ENCODE measurements at regions not wholly inside any gene's neighbourhood (a gene's known extent, or its start where the extent isn't known, plus 50 kb on each side); places are given as distances from the start of the nearest gene placed in this dataset.
A peak's percentile ranks its signal among the peaks of the same experiment; 100 is the strongest.

GRCh38 chr2:29974086-29974485 lies 52.7 kb upstream of the ALK start:
- no peak for DNase-seq (ENCODE audit: low read depth)

DNA sequence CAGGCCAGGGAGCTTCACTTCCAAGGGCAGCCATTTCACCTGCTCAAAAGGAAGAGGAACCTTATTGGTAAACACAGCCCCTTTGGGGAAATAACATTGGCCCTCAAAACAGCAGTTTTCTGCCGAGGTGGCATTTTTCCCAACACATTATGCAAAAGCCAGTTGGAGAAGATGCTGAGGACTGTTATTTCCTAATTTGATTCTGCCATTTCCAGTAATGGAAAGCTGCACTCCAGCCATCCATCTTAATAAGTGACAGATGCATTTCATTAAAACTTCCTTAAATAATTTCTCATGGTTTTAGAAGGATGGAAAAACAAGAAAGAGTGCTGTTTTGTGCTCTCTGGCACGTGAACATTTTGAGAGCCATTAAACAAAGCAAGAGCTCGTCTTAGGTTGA lies 55.9 kb upstream of the ALK start:
- DNase-seq (ENCODE audit: low read depth) = no peak

DNA sequence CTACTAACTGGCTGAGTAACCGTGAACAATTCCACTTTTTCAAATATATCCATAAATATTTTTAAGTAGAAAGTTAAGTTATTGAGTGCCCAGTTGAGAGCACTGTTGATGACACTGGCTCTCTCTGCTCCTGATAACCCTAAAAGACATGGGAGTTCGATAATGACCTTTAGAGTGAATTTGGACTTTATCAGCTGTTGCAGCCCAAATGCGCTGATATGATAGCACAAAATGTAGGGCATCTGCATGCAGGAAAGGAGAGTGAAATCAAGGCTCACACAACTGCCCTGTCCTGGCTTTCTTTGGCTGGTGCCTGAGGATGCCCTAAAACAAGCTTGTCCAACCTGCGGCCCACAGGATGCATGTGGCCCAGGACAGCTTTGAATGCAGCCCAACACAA lies 60.0 kb upstream of the ALK start:
- no peak for DNase-seq (ENCODE audit: low read depth)

DNA sequence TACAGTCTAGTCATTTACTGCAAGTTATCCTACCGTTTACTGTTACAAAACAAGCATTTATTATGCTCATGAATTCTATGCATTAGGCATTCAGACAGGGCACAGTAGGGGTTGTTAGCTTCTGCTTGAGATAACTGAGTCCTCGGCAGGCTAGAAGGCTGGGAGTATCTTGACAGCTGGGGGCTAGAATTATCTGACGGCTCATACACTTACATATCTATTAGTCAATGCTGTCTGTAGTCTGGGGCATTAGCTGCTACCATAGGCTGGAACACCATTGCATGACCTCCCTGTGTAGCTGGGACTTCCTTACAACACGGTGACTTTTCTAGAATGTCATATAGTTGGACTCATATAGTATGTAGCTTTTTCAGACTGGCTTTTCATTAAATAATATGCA lies 61.9 kb upstream of the ALK start:
- no peak for DNase-seq (ENCODE audit: low read depth)

- DNase-seq (ENCODE audit: low read depth) = no peak
These were observed 65.8 kb upstream of the ALK start for GRCh38 chr2:29987146-29987545.

DNA sequence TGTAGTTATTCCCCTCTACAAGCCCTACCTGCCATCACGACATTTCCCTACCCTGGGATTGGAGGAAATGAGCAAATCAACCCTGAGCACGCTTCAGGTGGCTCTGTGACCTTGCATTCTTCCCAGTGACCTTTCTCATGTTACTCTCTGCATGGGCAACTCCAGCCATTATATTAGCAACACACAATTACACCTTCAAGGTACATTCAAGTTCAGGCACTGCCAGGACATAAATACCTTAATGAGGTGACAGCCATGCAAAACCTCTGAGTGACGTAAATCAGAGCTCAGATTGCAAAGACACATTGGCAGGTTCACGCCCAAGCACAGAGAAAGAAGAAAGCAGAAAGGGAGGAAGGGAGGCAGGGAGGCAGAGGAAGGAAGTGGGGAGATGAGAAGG lies 68.7 kb upstream of the ALK start:
- no peak for DNase-seq (ENCODE audit: low read depth)

- DNase-seq (ENCODE audit: low read depth) = no peak
These were observed 69.7 kb upstream of the ALK start for GRCh38 chr2:29991086-29991485.

DNA sequence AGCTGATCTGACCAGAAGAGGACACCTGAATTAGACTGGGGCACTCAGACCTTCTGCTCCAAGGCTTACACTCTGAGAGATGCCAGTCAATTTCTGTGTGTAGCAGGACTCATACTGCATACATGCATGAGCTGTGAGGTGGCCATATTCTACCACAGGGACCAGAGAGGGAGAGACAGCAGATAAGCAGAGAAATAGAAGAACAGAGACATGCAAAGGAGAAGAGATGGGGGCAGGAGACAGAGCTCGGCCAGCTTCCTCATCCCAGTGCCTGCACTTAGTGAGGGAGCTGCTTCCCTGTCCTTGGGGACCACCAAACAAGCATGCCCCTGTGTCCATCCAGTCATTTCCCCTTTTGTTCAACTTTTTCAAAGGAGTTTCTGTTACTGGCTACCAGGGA lies 73.9 kb upstream of the ALK start:
- DNase-seq (ENCODE audit: low read depth) = no peak

DNA sequence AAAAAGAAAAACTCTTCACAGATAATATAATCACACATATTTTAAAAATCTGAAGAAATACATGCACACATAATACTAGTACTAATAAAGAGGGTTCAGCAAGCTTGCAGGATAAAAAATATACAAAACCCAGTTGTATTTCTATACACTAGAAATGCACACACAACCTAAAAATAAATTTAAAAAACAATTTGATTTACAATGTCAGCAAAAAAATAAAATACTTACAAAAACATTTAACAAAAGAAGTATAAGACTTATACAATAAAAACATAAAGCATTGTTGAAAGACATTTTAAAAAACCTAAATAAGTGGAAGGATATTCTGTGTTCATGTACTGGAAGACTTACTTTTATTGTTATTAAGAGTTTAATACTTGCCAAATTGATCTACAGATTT lies 81.7 kb upstream of the ALK start:
- no peak for DNase-seq (ENCODE audit: low read depth)

GRCh38 chr2:30022444-30023071 lies 101.2 kb upstream of the ALK start:
- DNase-seq (ENCODE audit: low read depth) = no peak

GRCh38 chr2:30024281-30024680 lies 102.9 kb upstream of the ALK start:
- DNase-seq (ENCODE audit: low read depth) = no peak

DNA sequence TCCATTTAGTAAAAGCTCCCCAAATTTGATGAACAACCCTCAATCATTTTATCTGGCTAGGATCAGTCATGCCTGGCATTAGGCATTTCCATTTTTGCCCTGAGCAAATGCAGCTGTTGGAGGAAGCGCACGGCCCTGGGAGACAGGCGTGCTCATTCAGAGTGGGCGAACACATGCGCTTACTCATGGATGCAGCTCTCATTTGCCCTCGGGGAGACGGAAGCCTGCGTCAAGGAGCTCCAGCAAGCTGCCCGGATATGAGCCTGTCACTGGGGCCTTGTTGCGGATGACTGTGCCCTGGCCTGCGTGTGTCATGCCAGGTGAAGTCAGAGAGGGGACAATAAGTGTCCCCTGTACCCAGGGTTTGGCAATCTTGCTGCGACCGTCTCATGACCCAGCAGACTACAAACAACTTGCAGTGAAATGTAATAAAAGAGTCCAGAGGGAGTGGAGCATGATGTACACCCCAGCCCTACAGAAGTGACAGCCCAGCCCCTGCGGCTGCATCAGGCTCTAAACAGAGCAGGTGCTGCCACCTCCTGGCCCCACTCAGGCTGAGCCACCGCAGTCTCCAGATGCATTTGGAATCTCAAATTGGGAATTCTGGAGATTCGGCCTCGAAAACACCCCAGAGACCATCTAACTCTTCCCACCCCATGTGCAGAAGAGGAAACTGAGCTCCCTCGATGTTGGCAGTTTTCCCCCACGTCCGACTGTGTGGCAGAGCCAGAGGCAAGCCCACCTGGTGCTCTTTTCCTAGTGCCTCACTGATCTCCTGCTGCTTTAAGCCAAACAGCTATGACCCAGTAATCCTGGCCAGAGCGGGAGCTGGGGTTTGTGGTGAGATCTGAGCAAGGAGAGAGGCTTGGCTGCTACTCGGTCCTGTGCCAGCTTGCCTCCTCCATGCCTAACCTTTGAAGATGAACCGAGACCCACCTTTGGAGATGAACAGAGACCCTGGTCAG lies 105.0 kb upstream of the ALK start:
- peak; percentile 95 for DNase-seq (ENCODE audit: low read depth)

DNA sequence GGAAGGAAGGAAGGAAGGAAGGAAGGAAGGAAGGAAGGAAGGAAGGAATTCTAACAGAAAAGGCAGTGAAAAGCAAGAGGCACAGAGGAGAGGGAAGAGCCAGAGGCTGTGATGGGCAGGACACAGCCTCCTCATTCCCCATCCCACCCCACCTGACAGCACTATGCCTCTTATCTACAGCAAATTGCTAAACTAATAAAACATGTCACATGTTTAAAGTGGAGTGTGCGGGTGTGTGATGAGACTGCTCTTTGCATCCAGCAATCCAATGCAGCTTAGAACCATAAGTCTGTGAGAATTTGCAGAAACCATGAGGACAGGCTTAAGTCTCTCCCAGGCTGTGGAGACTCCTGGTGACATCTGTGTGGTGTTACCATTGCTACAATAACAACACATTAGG lies 108.4 kb upstream of the ALK start:
- DNase-seq (ENCODE audit: low read depth) = no peak

DNA sequence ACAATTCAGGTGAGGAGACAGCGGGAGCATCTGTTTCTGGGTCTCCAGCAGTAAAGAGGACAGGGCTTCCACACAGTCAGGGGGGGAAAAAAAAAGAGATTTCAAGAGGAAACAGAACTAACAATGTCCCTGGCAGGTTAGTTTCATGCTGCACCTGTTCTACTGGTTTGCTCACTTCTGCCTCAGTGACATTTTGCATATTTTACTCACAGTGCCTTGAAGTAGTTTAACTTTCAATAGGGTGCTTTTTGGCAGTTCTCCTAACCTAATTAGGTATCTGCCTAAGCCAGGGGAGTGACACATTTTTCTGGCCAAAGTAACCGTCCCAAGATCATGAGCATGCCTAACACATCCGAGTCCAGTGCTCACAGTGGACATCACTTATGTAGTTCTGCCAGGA lies 109.0 kb upstream of the ALK start:
- no peak for DNase-seq (ENCODE audit: low read depth)

GRCh38 chr2:30031184-30031583 lies 109.8 kb upstream of the ALK start:
- DNase-seq (ENCODE audit: low read depth) = no peak

- peak; percentile 28 for DNase-seq (ENCODE audit: low read depth)
These were observed 112.6 kb upstream of the YPEL5 start for GRCh38 chr2:30034052-30034775.

- DNase-seq (ENCODE audit: low read depth) = peak; percentile 79
These were observed 109.8 kb upstream of the YPEL5 start for GRCh38 chr2:30037016-30037415.

GRCh38 chr2:30038419-30038818 lies 108.4 kb upstream of the YPEL5 start:
- no peak for DNase-seq (ENCODE audit: low read depth)

GRCh38 chr2:30039101-30039500 lies 107.7 kb upstream of the YPEL5 start:
- DNase-seq (ENCODE audit: low read depth) = no peak

DNA sequence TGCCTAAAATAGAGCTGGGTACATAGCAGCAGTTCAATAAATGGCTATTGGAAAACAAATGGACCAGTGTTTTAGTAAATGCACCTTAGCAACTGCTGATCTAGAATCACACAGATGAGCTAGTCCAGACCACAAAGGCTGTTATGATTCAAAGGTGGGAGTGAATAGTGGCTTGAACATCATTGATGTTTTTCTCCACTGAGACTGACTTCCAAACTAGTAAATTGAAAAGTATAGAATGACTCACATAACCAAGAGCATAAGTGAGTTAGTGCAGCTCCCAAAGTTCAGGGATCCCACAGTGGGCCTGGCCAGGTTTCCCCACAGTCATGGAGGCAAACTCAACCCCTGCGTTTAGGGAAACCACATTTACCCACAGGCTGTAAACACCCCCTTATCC lies 106.7 kb upstream of the YPEL5 start:
- peak; percentile 32 for DNase-seq (ENCODE audit: low read depth)

DNA sequence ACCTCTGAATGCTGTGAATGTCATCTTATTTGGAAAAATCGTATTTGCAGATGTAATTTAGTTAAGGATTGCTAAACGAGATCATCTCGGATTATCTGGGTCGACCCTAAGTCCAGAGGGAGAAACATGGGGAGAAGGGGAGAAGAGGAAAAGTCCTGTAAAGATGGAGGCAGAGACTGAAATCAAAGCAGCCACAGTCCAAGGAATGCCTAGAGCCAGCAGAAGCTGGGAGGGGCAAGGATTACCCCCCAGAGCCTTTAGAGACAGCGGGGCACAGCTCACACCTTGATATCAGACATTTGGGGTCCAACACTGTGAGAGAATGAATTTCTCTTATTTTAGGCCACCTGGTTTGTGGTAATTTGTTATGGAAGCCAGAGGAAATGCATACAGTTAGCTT lies 104.9 kb upstream of the YPEL5 start:
- DNase-seq (ENCODE audit: low read depth) = no peak

- DNase-seq (ENCODE audit: low read depth) = no peak
These were observed 100.4 kb upstream of the YPEL5 start for GRCh38 chr2:30046396-30046795.

DNA sequence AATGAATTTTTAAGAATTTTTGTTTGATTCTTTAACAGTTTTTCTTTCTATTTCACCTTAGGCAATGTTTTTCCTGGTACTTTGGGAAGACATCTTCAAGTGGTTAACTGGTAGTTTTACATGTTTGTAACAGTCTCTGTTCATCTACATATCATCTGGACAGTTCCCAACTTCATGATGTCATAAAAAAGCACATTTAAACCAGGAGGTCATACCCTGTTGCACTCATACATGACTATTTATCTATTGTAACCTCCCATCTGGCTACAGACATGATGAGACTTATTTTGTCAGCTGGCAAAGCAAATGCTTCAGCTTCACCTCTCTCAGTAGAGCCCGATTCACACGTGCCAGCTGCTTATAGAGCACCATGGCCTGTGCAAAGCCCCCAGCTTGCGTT lies 99.8 kb upstream of the YPEL5 start:
- no peak for DNase-seq (ENCODE audit: low read depth)
